IPS-15b (cell line): ENCODE measurements at regions not wholly inside any gene's neighbourhood (a gene's known extent, or its start where the extent isn't known, plus 50 kb on each side); places are given as distances from the start of the nearest gene placed in this dataset.

Experiments used
- H3K27me3 ChIP-seq: one replicate; pipeline ENCODE4 v1.6.1; 2013; ENCODE audit warnings: low read length; ENCODE audit not compliant: control insufficient read depth, insufficient read depth
- H3K36me3 ChIP-seq: one replicate; pipeline ENCODE4 v1.6.1; 2013; ENCODE audit warnings: low read length; ENCODE audit not compliant: control insufficient read depth, insufficient read depth
- H3K4me1 ChIP-seq: one replicate; pipeline ENCODE4 v1.6.1; 2013; ENCODE audit warnings: mild to moderate bottlenecking, low read length; ENCODE audit not compliant: control insufficient read depth, insufficient read depth
- H3K4me3 ChIP-seq: one replicate; pipeline ENCODE4 v1.5.1; 2013; ENCODE audit warnings: low read depth, low read length
- H3K9ac ChIP-seq: one replicate; pipeline ENCODE4 v1.6.1; 2013; ENCODE audit warnings: low read depth, mild to moderate bottlenecking, low read length
- H3K9me3 ChIP-seq: one replicate; pipeline ENCODE4 v1.6.1; 2013; ENCODE audit warnings: mild to moderate bottlenecking, low read length; ENCODE audit not compliant: control insufficient read depth, insufficient read depth

DNA sequence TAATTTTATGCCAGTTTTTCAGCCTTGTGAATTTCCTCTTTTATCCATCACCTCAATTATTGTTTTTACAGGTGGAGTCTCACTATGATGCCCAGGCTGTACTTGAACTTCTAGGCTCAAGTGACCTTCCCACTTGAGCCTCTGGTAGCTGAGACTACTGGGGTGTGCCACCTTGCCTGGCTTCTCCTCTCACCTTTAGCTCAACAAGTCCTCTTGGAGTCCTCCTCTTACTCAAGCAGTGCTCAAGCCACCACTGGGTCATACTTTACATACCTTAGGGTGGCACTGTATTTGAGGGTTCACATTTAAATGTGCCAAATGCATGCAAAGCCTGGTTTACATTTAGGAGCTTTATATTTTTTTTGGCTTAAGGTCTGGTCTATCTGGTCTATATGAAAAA lies 350.1 kb upstream of the MCTP2 start:
- Histone ChIP-seq H3K9me3 (no peaks in the 10 kb centered on the region), H3K36me3 (no peaks in the 10 kb centered on the region), H3K4me3 (no peak overlapping the region), H3K4me1 (peaks cover 7% of the 10 kb centered on the region), H3K27me3 (no peaks in the 10 kb centered on the region), H3K9ac (no peak overlapping the region)

- Histone ChIP-seq H3K9me3 (no peaks in the 10 kb centered on the region), H3K27me3 (no peaks in the 10 kb centered on the region), H3K4me1 (peaks cover 7% of the 10 kb centered on the region), H3K36me3 (no peaks in the 10 kb centered on the region), H3K4me3 (no peak overlapping the region), H3K9ac (no peak overlapping the region)
Observed at GRCh38 chr15:93880358-93880757, 351.0 kb upstream of the MCTP2 start.

DNA sequence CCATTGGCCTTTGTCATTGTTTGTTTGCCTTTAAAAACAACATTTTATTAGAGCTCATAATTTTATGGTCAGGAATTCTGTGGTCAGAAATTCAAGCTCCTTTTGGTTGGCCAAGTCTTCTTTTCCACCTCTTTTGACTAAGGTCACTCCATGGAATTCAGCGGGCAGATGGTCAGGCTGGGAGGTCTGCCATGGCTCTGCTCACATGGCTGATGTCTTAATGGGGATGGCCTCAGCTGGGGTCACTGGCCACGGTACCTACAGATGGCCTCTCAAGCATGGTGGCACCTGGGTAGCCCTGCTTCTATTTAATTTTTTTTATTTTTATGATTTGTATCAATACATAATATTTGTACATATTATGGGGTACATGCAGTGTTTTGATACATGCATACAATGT lies 360.8 kb upstream of the MCTP2 start:
- Histone ChIP-seq H3K4me1 (no peaks in the 10 kb centered on the region), H3K27me3 (no peaks in the 10 kb centered on the region), H3K9ac (no peak overlapping the region), H3K9me3 (no peaks in the 10 kb centered on the region), H3K4me3 (no peak overlapping the region), H3K36me3 (no peaks in the 10 kb centered on the region)

- H3K36me3 ChIP-seq, result no peaks in the 10 kb centered on the region
- no peak overlapping the region for H3K4me3 ChIP-seq
- no peaks in the 10 kb centered on the region for H3K27me3 ChIP-seq
- no peaks in the 10 kb centered on the region for H3K4me1 ChIP-seq
- no peaks in the 10 kb centered on the region for H3K9me3 ChIP-seq
- no peak overlapping the region for H3K9ac ChIP-seq
Observed at GRCh38 chr15:93866948-93867347, 364.4 kb upstream of the MCTP2 start.

- no peaks in the 10 kb centered on the region for H3K27me3 ChIP-seq
- H3K9ac ChIP-seq, result no peak overlapping the region
- H3K4me3 ChIP-seq, result no peak overlapping the region
Observed at GRCh38 chr15:93866476-93866875, 364.9 kb upstream of the MCTP2 start.

GRCh38 chr15:93865586-93865985 lies 365.8 kb upstream of the MCTP2 start:
- H3K9ac ChIP-seq, result no peak overlapping the region
- no peaks in the 10 kb centered on the region for H3K4me1 ChIP-seq
- no peaks in the 10 kb centered on the region for H3K27me3 ChIP-seq
- no peaks in the 10 kb centered on the region for H3K9me3 ChIP-seq
- no peaks in the 10 kb centered on the region for H3K36me3 ChIP-seq
- H3K4me3 ChIP-seq, result no peak overlapping the region

More at GRCh38 chr15:93866476-93866875, 364.9 kb upstream of the MCTP2 start:
- no peaks in the 10 kb centered on the region for H3K9me3 ChIP-seq
- no peaks in the 10 kb centered on the region for H3K4me1 ChIP-seq
- H3K36me3 ChIP-seq, result no peaks in the 10 kb centered on the region

GRCh38 chr15:93862791-93863190 lies 368.6 kb upstream of the MCTP2 start:
- Histone ChIP-seq H3K36me3 (no peaks in the 10 kb centered on the region), H3K27me3 (no peaks in the 10 kb centered on the region), H3K9ac (no peak overlapping the region), H3K9me3 (no peaks in the 10 kb centered on the region), H3K4me1 (no peaks in the 10 kb centered on the region), H3K4me3 (no peak overlapping the region)

DNA sequence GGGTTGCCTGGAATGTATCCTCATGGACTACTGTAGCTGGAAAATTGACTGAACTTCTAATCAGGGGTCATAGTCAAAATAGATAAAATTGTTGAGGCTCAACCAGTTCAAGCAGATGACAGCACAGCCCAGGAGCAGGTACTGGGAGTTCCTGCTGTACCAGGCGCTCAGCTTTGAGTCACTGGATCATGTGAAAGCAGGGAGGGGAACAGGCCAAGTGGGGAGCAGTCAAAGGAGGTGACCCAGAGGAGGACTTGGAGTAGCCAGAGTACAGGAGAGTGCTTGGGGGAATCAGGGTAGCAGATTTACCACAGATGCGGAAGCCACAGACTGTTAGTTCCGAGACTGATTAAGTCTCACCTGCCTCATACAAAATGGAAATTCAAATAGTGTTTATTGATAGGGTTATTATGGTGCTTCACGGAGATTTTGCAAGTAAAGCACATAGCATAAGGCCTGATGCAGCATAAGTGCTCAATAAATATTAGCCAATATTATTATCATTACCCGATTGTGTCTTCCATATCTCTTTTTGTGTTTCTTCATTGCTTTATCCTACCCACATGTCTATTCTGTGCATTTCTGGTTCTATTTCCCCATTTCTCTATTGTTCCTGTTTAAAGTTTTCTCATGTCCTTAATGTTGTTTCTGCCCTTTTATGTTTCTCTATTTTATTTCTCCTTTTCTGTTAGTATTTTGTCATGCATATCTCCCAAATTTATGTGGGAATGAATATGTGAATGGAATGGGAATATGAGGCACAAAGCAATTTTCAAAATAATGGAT lies 369.2 kb upstream of the MCTP2 start:
- Histone ChIP-seq H3K9me3 (no peaks in the 10 kb centered on the region), H3K27me3 (no peaks in the 10 kb centered on the region), H3K4me3 (no peak overlapping the region), H3K4me1 (no peaks in the 10 kb centered on the region), H3K9ac (no peak overlapping the region), H3K36me3 (no peaks in the 10 kb centered on the region)

- no peaks in the 10 kb centered on the region for H3K36me3 ChIP-seq
- H3K9me3 ChIP-seq, result no peaks in the 10 kb centered on the region
- no peak overlapping the region for H3K9ac ChIP-seq
- no peaks in the 10 kb centered on the region for H3K4me1 ChIP-seq
- H3K4me3 ChIP-seq, result no peak overlapping the region
- no peaks in the 10 kb centered on the region for H3K27me3 ChIP-seq
Observed at GRCh38 chr15:93861413-93861812, 369.9 kb upstream of the MCTP2 start.

DNA sequence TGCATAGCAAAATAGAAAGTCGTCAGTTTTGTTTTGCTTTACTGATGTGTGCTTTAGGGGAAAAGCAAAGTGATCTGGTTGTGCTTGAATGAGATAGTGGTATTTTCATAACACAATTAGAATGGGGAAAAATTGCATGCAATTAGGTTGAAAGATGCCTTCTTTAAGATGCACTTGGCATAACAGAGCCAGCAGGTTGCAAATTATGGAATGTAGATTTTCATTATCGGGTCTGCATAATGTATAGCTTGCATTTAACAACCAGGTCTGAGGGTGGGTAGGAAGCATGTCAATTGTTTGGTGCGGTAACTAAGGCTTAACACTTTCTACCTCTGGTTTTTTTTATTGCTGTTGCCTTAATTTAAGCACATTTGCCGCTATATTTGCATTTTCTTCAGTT lies 370.7 kb upstream of the MCTP2 start:
- H3K27me3 ChIP-seq, result no peaks in the 10 kb centered on the region
- H3K4me3 ChIP-seq, result no peak overlapping the region
- no peaks in the 10 kb centered on the region for H3K36me3 ChIP-seq
- no peaks in the 10 kb centered on the region for H3K9me3 ChIP-seq
- no peak overlapping the region for H3K9ac ChIP-seq
- no peaks in the 10 kb centered on the region for H3K4me1 ChIP-seq

DNA sequence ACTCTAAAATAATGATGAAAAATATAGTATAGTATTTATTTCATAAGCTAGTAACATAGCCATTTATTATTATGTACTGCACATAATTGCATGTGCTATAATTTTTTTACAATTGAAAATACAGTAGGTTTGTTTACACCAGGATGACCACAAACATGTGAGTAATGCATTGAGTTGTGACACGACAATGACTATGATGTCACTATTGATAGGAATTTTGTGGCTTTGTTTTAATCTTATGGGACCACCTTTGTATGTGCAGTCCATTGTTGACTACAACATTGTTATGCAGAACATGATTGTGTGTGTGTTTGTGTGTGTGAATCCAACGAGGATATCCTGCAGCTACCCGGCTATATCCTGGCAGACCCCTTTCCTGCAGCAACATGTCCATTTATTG lies 372.2 kb upstream of the MCTP2 start:
- Histone ChIP-seq H3K27me3 (no peaks in the 10 kb centered on the region), H3K4me3 (no peak overlapping the region), H3K36me3 (no peaks in the 10 kb centered on the region), H3K9ac (no peak overlapping the region), H3K9me3 (no peaks in the 10 kb centered on the region), H3K4me1 (no peaks in the 10 kb centered on the region)

- H3K9ac ChIP-seq, result no peak overlapping the region
- no peaks in the 10 kb centered on the region for H3K36me3 ChIP-seq
- H3K27me3 ChIP-seq, result no peaks in the 10 kb centered on the region
- no peaks in the 10 kb centered on the region for H3K9me3 ChIP-seq
- H3K4me1 ChIP-seq, result no peaks in the 10 kb centered on the region
- H3K4me3 ChIP-seq, result no peak overlapping the region
Observed at GRCh38 chr15:93855181-93855826, 376.1 kb upstream of the MCTP2 start.
